Keratinocyte (primary cell): ENCODE measurements at regions not wholly inside any gene's neighbourhood (a gene's known extent, or its start where the extent isn't known, plus 50 kb on each side); places are given as distances from the start of the nearest gene placed in this dataset.

Experiments used
- EZH2 ChIP-seq: IDR thresholded peaks from one replicate; pipeline ENCODE4 v1.6.1; 2012; ENCODE audit warnings: inconsistent platforms, mild to moderate bottlenecking, low read length, moderate library complexity
- TF ChIP-seq, protein P1 (sequence below), 3 experiments: IDR thresholded peaks in 1 of 3; conservative IDR thresholded peaks in 1 of 3; optimal IDR thresholded peaks in 1 of 3; 2 replicates in 2 of 3; 3 replicates in 1 of 3; pipeline versions ENCODE3 to v1.5.1; 2011; ENCODE audit warnings: low read length in 3 of 3, mild to moderate bottlenecking in 3 of 3, moderate library complexity in 2 of 3, control low read depth in 1 of 3, inconsistent platforms in 1 of 3; ENCODE audit not compliant: insufficient read depth in 2 of 3; ENCODE audit errors: extremely low read depth in 1 of 3

DNA sequence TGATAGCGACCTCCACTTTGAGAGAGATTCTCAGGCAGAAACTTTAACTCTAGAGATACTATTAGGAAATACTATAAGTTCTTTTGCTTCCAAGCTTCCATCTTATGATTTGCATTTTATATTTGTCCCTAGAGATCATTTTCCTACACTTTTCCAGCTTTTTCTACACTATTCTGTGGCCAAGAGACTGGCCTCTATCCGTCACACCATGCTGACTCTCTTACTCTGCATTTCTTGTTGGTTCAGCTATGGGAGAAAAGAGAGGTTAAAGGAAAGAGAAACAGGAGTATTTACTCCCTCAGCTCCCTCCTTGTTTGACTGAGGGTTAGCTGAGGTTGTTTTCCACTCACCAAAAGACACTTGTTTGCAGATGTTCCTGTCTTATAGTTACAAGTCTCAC lies 665.6 kb upstream of the CXADR start:
- TF ChIP-seq, protein P1, sequence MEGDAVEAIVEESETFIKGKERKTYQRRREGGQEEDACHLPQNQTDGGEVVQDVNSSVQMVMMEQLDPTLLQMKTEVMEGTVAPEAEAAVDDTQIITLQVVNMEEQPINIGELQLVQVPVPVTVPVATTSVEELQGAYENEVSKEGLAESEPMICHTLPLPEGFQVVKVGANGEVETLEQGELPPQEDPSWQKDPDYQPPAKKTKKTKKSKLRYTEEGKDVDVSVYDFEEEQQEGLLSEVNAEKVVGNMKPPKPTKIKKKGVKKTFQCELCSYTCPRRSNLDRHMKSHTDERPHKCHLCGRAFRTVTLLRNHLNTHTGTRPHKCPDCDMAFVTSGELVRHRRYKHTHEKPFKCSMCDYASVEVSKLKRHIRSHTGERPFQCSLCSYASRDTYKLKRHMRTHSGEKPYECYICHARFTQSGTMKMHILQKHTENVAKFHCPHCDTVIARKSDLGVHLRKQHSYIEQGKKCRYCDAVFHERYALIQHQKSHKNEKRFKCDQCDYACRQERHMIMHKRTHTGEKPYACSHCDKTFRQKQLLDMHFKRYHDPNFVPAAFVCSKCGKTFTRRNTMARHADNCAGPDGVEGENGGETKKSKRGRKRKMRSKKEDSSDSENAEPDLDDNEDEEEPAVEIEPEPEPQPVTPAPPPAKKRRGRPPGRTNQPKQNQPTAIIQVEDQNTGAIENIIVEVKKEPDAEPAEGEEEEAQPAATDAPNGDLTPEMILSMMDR (optimal IDR thresholded peaks at IDR 0.05 in 1 of 3, IDR thresholded peaks at IDR 0.05 in 1 of 3, conservative IDR thresholded peaks at IDR 0.05 in 1 of 3; ENCODE audit: extremely low read depth in 1 of 3, insufficient read depth in 2 of 3, low read length in 3 of 3): no peak
- TF ChIP-seq EZH2: no peak
